ENCODE measurements at regions not wholly inside any gene's neighbourhood (a gene's known extent, or its start where the extent isn't known, plus 50 kb on each side); places are given as distances from the start of the nearest gene placed in this dataset.

- DNase-seq, result no peak
Observed at GRCh38 chr18:61196750-61197149, 136.5 kb upstream of the CDH20 start.

DNA sequence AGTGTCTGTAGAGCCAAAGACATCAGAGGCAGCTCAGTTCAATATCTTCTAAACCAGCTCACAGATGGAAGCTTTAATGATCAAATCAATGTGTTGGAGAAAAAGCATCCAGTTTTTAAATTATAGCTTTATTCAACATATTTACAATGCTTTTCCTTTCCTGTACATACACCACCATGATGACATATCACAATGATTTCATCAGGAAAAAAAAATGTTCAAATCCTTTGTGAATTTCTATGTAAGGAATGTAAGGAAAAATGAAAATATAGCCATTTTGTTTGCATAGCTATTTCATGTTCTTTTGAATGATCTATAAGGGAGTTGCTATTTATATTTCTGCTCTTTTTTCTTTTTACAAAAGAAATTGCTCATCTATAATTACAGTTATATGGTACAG is 134.7 kb upstream of the CDH20 start:
- DNase-seq, result no peak

GRCh38 chr18:61199171-61199848 is 133.9 kb upstream of the CDH20 start:
- no peak for DNase-seq

- DNase-seq, result no peak
Observed at GRCh38 chr18:61201511-61201910, 131.7 kb upstream of the CDH20 start.

GRCh38 chr18:61203151-61203550 is 130.1 kb upstream of the CDH20 start:
- no peak for DNase-seq

GRCh38 chr18:61209801-61210200 is 123.4 kb upstream of the CDH20 start:
- no peak for DNase-seq

DNA sequence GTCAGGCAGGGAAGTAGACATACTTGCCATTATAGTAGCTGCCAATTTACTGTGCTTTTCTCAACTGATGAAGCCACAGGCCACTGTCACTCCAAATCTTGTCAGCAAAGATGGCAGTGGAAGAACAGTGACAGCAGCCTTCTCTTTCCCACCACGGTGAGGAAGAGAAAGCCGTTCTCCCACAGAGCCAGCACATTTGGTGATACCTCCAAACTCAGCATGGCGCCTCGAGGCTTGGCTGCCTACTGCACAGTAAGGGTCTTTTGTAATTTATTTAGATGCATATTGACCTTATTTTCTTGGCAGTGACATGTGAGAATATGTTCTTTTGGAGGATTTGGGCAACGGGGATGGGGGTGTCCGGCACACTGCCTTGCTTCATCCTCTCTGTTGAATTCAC is 117.2 kb upstream of the CDH20 start:
- DNase-seq, result no peak

DNA sequence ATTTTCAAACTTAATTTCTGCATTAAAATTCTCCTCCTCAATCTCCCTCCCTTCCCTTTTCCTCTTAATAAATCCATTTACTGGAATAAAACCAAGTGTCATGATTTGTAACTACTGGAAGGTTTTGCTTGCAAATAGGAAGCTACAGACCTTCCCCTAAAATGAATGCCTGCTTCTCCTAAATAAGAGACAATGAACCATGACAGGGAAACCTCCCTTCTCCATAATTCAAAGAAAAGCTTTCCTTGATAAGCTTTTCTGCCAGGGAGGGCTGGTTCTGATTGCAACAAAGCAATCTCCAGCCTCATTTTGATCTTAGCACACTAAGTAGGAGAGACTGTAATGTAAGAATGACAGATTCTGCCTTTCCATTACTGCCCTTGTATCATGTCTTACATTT is 111.0 kb upstream of the CDH20 start:
- DNase-seq, result no peak

- DNase-seq, result no peak
Observed at GRCh38 chr18:61225336-61225735, 107.9 kb upstream of the CDH20 start.

DNA sequence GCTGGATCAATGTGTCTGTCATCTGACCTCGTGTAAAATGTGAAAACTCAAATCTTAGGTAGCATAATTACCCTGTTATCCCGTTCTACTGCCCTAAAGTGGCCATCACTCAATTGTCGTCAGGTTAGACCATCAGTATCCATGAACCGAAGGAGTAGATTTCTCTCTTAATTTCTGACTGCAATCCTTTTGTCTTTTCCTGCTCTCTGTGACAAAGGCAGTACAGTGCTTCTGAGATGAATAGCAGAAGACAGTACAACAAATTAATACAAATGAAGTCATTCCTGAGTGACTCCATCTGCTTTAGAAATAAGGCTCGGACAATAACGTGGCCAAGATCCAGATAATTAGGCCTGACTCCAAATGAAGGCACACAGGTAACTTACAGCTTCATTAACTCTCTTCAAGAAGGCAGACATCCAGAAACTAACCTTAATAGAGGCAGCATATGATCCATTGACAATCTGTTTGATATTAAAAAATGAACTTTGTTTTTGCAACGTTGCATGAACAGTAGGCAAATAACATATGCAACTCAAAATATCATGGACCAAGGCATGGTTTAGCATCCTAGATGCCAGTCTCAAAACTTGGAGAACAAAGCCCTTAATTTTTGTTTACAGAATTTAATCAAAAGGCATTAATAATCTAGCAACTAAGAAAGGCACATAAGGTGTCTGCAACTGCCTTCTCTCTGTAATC is 96.7 kb upstream of the CDH20 start:
- no peak for DNase-seq

DNA sequence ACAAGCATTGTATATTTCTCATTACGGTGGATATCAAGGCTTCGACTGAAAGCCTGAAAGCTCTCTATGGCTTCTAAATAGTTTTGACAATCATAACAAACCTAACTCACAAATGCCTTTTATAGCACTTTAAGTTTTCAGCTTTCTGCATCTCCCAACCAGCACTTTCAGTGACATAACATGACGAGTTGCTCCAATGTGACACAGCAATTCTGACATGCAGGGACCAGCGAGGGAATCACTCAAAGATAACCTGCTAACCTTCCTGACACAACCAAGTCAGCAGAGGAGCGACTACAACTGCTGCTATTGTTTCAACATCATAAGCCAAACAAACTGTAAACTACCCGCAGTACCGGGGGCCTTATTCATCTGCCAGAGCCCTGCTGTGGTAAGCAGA is 95.7 kb upstream of the CDH20 start:
- no peak for DNase-seq

DNA sequence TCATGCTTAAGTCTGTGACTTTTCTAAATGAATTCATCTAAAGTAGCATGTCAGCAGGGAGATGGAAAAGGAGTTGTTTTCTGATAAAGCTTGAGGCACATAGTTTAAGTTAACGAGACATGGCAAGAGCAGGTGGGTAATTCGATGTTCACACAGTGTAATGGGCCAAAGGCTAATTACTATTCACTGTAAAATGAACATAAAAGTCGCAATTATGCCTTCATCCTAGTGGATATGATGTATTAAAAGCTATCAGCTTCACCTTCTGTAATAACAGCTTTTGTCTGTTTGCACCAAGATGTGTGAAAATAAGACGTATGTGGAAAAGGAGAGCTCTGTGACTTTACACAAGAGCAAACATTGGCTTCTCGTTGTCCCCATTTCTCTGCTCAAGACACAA is 94.2 kb upstream of the CDH20 start:
- DNase-seq, result no peak

- no peak for DNase-seq
Observed at GRCh38 chr18:61241260-61241853, 91.9 kb upstream of the CDH20 start.

GRCh38 chr18:61244632-61245031 is 88.6 kb upstream of the CDH20 start:
- no peak for DNase-seq

GRCh38 chr18:61245276-61245675 is 88.0 kb upstream of the CDH20 start:
- DNase-seq, result peak; percentile 10

GRCh38 chr18:61248589-61248988 is 84.6 kb upstream of the CDH20 start:
- no peak for DNase-seq

- no peak for DNase-seq
Observed at GRCh38 chr18:61256291-61256690, 76.9 kb upstream of the CDH20 start.

DNA sequence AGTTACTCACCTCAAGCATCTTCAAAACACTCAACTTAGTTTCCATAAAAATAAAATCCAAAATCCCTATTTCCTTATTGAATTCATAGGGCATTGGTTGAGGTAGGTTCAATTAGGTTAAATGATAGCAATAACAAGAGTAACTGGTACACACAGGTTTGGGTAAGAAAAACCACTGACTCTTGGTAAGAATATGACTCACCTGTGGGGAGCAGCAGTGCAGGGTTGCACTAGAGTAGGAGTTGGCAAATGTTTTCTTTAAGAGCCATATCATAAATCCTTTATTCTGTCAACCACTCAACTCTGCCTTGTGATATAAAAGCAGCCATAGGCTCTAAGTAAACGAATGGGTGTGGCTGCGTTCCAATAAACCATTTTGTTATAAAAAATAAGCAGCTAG is 71.4 kb upstream of the CDH20 start:
- DNase-seq, result no peak

DNA sequence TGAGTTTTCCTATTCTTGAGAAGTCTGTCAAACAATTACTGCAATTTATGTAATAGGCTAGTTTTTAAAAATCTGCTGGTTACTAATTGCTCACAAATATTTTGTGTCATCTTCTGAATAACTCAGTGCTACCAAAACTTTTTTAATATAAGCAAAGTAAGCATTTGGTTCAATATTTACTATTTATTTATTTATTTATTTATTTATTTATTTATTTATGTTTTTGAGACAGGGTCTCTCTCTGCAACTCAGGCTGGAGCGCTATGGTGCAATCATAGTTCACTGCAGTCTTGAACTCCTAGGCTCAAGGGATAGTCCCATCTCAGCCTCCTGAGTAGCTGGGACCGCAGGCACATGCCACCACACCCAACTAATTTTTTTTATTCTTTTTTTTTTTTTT is 60.4 kb upstream of the CDH20 start:
- DNase-seq, result no peak

GRCh38 chr18:61273533-61273932 is 59.7 kb upstream of the CDH20 start:
- no peak for DNase-seq

GRCh38 chr18:61274416-61274960 is 58.7 kb upstream of the CDH20 start:
- no peak for DNase-seq

GRCh38 chr18:61277808-61278207 is 55.4 kb upstream of the CDH20 start:
- no peak for DNase-seq

- no peak for DNase-seq
Observed at GRCh38 chr18:61281431-61281830, 51.8 kb upstream of the CDH20 start.

- DNase-seq, result no peak
Observed at GRCh38 chr18:61282926-61283325, 50.3 kb upstream of the CDH20 start.

Measured in DMS 273 treated with DMSO at 0.1 percent for 48 hours (cell line).